NAMALWA (cell line): ENCODE measurements at regions not wholly inside any gene's neighbourhood (a gene's known extent, or its start where the extent isn't known, plus 50 kb on each side); places are given as distances from the start of the nearest gene placed in this dataset.
A peak's percentile ranks its signal among the peaks of the same experiment; 100 is the strongest.
"Not testable (repeated sequence)": the region's sequence is repeated elsewhere in the genome, so short reads cannot be mapped to it uniquely, and the experiment has no call there.

Experiments used
- DNase-seq: peaks from one replicate; pipeline ENCODE4 v3.0.0-alpha.2; 2015; ENCODE audit warnings: low spot score

DNA sequence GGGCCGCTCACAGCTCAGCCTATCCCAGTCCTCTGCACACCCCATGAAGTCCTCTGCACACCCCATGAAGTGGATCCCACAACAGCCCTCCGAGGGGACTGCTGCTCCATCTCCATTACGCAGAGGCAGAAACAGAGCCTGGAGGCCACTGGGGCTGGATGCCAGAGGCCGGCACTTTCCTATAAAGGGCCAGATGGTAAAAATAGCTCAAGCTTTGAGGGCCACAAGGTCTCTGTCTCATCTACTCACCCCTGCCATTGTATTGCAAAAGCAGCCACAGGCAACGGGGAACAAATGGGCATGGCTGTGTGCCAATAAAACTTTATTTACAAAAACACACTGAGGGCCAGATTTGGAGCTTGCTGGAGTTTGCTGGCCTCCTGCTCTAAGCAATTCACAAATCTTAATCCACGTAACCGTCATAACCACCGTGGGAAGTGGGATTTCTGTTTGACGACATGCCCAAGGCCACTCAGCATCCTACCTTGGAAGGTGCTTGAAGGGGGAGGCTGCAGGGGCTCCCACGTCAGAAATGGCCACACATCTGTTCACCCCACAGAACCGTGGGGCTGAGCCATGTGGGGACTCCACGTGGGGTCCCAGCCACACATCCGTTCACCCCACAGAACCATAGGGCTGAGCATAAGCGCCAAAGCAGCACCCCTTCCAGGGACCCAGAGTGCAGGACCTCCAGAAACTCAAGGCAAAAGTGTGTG, 92.0 kb downstream of the NCOR2 start:
- no peak for DNase-seq

DNA sequence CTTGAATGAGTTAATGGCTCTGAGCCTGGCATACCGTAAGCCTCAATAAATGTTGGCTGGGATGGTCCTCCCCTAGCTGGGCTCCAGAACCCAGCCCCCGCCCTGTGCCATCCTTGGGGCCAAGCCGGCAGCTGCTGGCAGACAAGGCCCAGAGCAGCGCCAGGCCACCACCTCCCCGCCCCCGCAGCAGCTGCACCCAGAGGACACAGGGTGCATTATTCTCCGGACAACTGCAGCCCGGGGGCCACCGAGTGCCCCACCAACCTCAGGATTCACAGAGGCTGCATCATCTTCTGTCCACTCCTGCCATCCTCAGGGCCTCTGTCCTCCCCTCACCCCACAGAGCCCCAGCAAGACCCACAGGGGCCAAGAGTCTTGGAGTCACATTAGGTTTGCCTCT, 92.7 kb downstream of the NCOR2 start:
- DNase-seq: no peak

DNA sequence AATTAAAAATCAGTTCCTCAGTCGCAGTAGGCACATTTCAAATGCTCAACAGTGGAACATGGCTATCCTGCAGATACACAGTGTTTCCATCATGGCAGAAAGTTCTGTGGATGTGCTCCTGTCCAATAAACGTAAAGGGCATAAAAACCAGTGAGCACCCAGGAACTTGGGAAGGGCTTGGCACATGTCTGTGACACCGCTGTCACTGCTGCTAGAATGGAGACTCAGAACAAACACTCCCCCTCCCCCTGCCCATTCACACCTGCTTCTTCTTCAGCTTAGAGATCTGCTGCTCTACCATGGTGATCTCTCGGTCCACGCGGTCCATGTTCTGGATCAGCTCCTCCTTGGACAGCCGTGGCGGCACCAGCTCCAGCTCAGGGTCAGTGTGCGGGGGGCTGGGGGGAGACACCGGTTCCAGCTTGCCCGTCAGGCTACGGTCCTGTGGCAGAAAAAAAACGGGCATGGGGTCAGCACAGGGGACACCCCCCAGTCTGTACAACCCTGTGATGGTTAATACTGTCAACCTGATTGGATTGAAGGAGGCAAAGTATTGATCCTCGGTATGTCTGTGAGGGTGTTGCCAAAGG, 94.6 kb downstream of the NCOR2 start:
- no peak for DNase-seq

DNA sequence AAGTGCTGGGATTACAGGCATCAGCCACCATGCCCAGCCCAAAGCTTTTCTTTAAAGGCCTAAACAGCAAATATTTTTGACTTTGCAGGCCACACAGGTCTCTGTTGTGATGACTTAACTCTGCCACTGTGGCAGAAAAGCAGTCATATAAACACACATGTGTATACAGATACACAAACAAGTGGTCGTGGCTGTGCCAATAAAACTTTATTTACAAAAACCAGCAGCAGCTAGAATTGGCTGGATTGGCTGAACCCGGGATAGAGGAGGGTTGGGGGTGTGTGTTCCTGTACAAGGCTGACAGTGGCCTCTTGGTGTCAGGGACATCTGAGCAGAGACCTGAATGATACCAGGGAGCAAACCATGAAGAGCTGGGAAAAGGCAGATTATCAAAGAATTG, 95.6 kb downstream of the NCOR2 start:
- no peak for DNase-seq

DNA sequence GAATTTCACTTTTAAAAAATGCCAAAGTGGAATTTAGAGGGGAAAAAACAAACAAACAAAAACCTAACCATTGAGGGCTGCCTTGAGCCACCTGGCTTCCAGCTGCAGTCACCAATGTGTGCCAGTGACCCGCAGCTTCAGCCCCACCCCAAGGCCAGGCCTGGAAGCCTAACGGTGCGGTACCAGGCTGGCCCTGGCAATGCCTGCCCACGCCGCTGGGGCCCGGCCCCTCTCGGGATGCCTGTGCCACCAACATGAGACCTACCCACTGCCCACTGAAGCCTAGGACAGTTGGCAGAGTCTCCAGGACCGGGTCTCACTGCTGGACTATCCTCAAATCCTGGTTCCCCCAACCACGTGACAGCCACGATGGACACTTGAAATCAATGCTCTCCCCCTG, 96.6 kb downstream of the NCOR2 start:
- DNase-seq: no peak

DNA sequence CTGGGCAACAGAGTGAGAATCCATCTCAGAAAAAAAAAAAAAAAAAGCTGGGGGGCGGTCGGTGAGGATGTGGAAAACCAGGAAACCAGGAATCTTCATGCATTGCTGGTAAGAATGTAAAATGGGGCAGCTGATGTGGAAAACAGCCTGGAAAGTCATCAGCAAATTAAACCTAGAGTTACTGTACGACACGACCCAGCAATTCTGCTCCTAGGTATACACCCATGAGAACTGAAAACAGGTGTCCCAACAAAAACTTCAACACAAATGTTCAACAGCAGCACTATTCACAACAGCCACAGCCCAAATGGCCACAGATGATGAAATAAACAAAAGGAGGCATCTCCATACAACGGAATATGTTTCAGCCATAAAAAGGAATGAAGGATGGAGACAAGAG, 97.3 kb downstream of the NCOR2 start:
- DNase-seq: no peak

DNA sequence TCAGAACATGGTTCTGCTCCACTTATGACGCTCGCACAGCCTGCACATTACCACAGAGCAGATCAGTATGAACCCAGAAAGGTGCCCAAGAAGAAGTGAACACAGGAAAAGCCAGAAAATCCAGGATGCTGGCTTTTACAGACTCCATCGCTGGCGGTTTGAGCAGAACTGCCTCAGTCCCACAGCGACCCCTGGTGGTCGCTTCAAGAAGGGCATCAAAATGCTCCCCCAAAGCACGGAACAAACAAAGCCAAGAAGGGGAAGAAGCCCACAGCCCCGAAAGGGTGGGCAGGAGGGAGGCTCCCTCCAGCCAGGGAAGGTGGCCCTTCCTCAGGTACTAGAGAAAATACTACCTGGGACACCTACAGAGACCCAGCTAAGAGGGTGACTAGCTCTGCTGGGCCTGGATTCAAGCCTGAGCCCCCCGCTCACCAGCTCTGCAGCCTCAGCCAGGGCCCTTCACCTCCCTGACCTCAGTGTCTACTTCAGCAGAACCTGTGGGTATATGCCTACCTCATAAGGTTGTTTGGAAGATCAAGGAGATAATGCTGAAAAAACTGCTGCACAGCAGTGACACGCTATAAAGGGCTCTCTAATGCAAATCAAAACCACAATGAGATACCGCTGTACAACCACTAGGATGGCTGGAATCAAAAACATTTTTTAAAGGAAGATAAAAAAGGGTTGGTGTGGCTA, 98.1 kb downstream of the NCOR2 start:
- DNase-seq: peak; percentile 40

DNA sequence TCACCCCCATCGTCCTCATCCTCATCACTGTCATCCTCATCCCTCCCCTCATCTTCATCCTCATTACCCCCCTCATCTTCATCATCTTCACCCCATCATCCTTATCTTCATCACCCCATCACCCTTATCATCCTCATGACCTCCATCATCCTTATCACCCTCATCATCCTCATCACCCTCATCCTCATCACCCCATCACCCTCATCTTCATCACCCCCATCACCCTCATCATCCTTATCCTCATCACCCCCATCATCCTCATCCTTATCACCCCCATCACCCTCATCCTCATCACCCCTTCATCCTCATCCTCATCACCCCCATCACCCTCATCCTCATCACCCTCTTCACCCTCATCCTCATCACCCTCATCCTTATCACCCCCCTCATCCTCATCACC, 99.9 kb downstream of the NCOR2 start:
- not testable (repeated sequence) for DNase-seq

DNA sequence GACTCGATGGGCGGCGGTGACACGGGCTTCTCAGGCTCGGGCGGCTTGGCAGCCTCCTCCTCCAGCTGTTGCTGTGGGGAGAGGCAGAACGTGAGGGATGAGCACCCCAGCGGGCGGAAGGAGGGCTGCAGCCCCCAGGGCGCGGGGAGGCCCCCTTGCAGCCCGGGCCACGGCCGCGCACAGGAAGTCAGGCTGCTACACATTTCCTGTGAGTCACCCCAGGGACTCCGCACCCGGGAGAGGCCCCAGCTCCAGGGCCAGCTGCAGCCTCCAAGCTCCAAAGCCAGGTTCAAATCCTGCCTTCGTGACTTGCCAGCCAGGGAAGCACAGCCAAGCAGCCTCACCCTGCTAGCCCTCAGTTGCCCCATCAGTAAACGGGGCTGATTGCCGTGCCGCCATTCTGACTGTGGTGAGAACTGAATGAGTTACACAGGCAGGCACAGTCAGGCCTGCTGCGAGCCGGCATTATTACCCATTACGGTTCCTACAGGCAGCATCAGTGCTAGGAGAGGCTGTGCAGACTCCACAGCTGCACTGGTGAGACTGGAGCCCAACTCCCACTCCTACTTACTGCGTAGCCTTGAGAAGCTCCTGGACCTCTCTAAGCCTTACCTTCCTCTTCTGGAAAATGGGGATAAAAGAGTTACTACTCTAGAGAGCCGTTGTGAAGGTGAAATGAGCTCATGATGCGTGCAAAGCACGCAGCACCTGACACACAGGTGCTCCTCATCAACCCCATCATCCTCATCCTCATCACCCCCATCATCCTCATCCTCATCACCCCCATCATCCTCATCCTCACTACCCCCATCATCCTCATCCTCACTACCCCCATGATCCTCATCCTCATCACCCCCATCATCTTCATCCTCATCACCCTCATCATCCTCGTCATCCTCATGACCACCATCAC, 100.9 kb downstream of the NCOR2 start:
- DNase-seq: peak; percentile 85

DNA sequence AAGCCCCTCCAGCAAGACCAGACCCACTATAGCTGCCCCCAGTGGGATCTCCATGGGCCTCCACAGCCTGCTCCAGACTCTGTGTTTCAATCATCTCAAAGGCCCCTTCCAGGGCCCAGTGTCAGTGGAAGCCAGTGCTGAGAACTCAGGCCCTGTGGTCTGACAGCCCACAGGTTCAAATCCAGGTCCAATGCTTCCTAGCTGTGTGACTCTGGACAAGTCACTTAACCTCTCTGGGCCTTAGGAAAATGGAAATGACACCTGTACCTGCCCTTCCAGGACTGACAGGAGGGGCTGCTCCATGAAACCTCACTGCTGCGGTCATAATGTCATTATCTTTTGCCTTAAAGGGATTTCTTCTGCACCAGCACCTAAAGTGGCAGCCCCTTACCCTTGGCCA, 101.9 kb downstream of the NCOR2 start:
- DNase-seq: no peak

DNA sequence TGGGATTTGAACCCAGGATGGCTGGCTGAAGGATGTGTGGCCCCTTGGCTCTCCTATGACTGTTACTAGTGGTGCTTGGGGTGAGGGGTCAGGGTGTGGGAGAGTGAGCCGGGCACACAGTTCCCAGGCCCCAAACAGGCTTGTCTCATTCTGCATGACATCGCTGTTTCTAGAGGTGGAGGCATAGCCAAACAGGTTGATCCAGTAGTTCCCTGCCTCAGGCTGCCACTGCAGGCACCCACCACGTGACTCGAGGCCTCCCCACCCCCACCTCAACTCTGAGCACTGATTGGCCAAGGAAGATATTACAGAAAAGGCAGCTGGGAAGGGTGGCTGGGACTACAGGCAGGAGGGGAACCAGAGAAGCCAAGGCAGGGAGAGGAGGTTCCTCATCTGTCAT, 102.6 kb downstream of the NCOR2 start:
- DNase-seq: no peak

DNA sequence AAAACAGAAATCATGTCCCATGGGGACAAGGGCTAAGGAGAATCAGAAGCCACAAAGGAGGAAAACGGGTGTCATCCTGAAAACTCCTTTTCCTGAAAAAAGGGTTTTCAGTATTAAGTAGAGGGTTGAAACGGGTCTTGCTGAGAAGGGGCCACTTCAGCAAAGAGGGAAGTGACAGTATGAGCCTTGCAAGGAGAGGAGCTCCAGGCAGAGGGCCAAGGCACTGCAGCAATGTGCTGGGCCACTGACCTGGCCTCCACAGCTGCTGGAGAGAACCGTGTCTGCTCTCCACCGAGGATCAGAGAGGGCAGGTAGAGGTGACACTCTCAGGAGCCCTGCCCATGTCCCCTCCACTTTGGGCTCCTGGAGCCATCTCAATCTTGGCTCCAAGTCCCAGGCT, 103.3 kb downstream of the NCOR2 start:
- no peak for DNase-seq

DNA sequence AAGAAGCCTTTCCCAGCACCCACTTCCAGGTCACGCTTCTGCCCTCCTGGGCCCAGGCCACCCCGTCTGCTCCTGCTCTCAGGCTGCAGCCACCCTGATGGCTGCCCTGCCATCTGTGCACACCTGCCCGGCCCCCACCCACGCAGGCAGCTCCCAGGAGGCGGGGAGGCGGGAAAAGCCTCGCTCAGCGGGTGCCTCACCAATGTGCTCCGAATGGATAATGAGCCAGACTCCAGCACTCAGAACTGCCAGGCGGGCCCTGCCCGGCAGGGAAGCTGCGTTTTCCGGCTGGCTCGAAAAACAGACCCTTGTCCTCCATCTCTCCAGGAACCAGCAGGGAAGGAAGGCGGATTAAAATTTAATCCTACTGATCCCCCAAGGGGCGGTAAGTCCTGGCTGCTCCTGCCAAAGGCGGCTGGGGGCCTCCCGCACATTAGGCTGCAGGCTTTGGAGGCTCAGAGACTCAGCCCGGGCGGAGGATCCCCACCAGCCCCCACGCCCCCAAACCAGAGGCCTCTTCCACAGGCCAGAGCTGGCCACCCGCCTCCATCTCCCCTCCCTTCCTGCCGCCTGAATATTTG, 104.0 kb downstream of the NCOR2 start:
- no peak for DNase-seq

DNA sequence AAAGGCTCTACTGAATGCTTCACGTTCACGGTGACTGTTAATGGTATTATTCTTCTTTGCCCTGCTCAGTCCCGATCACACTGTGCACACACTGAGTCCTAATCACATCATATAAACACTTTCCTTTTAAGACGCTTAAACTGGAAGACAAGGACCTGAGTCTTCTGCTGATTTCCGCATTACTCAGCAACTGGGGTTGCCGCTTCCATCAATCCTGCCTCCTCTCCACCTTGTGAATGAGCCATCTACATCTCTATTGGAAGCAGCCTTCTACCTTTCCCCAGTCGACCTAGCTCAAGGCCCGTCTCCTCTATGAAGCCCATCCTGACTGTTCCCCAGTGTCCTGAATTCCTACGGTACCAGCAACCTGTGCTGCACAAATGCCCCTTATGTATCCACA, 104.7 kb downstream of the NCOR2 start:
- no peak for DNase-seq

DNA sequence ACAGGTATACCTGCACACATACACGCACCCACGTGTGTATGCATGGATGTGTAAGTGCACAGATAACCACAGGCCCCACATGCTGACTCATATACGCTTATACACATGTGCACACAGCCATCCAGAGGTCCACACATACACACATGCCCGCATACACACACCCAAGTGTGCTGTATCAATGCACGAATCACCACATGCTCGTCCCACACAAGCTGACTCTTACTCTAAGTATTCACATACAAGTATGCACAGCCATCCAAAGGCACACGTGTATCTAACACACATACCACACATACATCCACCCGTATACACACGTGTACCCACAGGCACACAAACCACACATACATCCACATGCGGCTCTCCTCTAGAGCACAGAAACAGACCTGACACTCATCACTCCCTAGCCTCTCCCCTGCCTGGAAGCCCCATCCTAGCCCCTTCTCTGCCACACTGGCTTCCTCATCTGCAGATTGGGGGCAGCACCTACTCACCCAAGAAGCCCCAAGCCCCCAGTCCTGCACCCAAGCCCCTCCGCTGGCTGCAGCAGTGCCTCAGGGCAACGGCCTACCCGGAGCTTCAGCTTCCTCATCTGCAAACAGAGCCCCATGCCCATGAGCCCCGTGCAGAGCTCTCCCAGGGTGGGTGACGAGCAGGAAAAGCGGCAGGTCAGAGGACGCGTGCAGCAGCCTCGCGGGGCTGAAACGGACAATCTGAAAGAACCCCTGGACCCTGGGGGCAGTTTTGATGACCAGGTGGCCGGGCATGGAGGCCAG, 105.4 kb downstream of the NCOR2 start:
- DNase-seq: no peak

DNA sequence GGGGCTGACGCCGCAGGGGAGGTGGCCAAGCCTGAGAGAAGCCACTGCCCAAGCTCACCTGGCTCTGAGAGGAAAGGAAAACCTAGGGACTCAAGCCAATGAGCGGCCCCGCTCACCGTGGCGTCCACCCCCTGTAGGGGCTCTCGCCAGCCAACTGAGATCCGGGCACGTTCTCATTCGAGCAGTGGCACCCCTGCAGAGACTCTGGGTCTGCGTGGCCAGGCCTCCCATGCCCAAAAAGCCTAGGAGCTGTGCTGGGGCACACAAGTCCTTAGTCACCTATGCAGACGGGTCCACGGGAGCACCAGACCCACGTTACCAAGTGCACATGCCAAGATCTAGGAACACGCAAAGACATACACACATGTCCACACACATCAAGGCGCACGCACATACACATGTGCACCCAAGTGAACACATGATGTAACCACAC, 106.2 kb downstream of the NCOR2 start:
- no peak for DNase-seq

DNA sequence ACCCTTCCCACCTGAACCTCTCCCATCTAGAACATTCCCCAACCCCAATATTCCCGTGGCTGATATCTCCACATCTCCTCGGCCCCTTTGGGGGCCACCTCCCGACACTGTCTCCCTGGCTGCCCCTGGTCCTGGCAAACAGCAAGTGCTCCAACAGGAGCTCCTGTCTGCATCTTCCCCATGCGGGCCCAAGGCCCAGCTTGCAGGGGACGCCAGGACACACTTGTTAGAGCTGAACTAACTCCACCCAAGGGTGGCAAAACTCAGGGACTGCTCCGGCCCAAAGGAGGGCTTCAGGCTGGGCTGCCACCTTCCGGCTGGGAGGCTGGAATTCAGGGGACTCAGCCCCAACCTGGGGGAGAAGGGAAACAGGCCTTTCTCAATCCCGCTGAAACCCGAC, 106.6 kb downstream of the NCOR2 start:
- DNase-seq: no peak

DNA sequence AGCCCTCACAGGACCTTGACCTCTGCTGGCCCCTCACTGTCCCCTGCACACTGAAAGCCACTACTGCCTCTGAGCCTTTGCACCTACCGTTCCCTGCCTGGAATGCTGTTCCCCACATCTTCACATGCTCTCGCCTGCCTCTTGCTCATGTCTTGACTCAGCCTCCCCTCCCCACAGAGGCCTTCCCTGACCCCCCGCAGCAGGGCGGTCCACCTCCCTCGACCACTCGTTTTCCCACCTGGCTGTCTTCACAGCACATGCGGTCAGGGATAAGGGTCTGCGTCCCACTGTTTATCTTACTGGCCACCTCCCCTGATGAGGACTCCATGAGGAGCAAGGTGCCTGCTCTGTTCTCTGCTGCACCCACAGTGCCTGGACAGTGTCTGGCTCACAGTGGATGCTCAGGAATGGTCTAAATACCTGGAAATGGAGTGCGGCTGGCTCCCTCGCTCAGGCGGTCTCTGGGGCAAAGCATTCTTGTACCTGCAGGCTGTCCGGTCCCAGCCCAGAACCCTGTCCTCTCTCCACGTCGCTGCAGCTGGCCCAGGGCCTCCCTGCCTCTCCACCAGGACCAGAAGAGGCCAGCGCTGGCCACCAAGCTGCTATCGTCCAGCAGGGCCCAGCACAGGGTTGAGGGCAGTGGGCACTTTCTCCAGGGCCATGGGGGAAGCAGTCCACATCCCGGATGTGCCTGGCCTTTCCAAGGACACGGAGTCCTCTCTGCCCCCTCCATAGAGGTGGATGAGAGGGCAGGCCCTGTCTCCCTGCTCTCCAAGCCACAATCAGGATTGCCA, 107.4 kb downstream of the NCOR2 start:
- no peak for DNase-seq

DNA sequence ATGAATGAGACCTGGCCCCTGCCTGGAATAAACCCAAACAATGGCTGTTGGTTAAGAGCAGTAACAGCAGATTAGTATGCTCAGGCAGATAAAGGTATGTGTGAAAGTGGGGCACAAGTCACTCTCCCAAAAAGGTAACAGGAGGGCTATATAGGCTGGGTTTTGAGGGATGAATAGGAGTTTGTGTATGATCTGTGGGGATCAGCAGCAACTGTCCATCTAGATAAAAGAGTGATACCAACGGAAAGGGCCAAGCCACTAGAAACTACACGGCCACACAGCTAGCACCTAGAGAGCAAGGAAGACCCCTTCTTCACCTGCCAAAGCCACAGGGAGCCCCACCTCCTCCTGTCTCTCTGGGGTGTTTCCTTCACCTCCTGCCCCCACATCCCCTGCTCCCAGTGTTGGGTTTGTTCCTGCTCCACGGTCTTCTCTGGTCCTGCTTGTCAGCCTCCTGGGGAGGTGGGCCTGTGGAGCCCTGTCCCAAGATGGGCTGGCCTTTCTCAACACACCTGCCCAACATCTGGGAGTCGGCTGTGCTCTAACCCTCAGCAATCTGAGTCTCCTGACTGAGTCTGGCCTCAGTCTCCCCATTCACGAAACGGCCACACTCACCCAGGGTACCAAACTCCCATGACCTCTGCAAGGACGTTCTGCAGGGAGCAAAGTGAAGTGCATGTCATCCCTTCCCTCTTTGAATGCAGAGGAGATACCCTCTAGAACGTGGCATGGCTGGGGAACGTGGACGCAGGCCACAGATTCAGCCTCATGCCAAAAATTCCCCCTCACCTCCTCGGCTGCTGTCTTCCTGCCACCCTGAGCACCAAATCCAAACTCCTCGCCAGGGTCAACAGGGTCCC, 108.2 kb downstream of the NCOR2 start:
- no peak for DNase-seq
